Bronchial epithelial cell (primary cell): ENCODE measurements at regions not wholly inside any gene's neighbourhood (a gene's known extent, or its start where the extent isn't known, plus 50 kb on each side); places are given as distances from the start of the nearest gene placed in this dataset.

Experiments
- DNase-seq: peaks from one replicate; pipeline ENCODE4 v3.0.0-alpha.2; 2010; ENCODE audit warnings: low read depth
- FAIRE-seq: peaks from 2 replicates; lab custom pipeline; 2011; peaks lifted over from hg19 to GRCh38; lab: Jason Lieb, UNC
- H3K27me3 ChIP-seq: 2 replicates; pipeline ENCODE4 v1.5.1; 2011; ENCODE audit warnings: low read length; ENCODE audit not compliant: control insufficient read depth, insufficient read depth
- H3K36me3 ChIP-seq: 2 replicates; pipeline ENCODE4 v1.5.1; 2011; ENCODE audit warnings: low read length; ENCODE audit not compliant: control insufficient read depth, insufficient read depth
- H3K4me3 ChIP-seq: 2 replicates; pipeline ENCODE4 v1.5.1; 2011; ENCODE audit warnings: mild to moderate bottlenecking, low read depth, low read length, control low read depth
- TF ChIP-seq, protein P1 (sequence below): IDR thresholded peaks from 2 replicates; pipeline ENCODE4 v1.5.1; 2011; ENCODE audit warnings: mild to moderate bottlenecking, moderate library complexity, low read length, control low read depth, inconsistent platforms; ENCODE audit not compliant: insufficient read depth, severe bottlenecking

DNA sequence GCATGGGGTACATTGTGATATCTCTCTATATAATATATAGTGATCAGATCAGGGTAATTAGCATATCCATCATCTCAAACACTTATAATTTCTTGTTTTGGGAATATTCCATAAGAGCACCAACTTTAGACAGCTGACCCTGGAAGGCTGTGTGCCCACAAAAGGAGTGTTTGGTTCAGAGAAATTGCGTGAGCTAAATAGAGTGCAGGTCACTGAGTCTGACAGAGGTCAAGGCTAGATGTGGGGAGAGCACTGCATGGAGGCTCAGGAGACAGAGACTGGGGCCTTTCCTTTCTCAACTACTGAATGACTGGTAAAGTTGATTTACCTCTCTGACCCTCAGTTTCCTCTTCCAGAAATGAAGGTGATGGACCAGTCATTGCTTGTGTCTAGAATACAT is 114.9 kb upstream of the ADGRF1 start:
- H3K27me3 ChIP-seq, result no peaks in the 10 kb centered on the region
- H3K36me3 ChIP-seq, result no peaks in the 10 kb centered on the region
- FAIRE-seq, result no peak
- H3K4me3 ChIP-seq, result no peak overlapping the region
- TF ChIP-seq, protein P1, sequence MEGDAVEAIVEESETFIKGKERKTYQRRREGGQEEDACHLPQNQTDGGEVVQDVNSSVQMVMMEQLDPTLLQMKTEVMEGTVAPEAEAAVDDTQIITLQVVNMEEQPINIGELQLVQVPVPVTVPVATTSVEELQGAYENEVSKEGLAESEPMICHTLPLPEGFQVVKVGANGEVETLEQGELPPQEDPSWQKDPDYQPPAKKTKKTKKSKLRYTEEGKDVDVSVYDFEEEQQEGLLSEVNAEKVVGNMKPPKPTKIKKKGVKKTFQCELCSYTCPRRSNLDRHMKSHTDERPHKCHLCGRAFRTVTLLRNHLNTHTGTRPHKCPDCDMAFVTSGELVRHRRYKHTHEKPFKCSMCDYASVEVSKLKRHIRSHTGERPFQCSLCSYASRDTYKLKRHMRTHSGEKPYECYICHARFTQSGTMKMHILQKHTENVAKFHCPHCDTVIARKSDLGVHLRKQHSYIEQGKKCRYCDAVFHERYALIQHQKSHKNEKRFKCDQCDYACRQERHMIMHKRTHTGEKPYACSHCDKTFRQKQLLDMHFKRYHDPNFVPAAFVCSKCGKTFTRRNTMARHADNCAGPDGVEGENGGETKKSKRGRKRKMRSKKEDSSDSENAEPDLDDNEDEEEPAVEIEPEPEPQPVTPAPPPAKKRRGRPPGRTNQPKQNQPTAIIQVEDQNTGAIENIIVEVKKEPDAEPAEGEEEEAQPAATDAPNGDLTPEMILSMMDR, result no peak
- DNase-seq, result no peak

DNA sequence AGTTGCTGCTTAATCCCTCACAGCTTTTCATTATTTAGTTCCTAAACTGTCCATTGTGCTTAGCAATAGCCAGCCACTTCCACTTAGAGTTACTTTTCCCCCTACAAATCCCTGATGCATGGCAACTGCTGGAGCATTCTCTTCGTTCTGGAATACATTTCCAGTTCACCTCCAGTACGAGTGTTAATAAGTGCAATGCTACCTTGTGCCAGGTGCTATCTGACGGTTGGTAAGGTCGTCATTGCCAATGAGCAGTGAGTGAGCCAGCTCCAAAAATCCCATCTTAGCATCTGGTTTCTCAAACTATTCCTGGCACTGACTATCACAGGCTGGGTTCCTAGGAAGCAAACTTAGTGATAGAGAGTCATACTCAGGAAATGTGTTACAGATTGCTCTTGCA is 114.1 kb upstream of the ADGRF1 start:
- TF ChIP-seq, protein P1, result no peak
- H3K4me3 ChIP-seq, result no peak overlapping the region
- no peak for DNase-seq
- no peaks in the 10 kb centered on the region for H3K27me3 ChIP-seq
- H3K36me3 ChIP-seq, result no peaks in the 10 kb centered on the region
- no peak for FAIRE-seq

DNA sequence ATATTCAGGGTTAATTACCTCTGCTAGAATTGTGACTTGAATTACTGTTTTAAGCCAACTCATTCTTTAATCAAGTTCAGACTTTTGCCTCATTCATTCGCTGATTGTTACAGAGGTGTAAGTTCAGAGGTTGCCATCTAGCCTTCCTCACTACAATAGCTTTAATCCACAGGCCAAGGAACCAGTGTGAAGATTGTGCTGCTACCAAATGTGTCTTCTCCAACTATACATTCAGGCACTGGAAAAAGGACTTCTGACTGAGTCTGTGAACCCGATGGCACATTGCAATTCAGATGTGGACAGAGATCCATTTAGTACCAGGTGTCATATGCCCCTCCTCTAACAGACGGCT is 111.2 kb upstream of the ADGRF1 start:
- DNase-seq (no peak), FAIRE-seq (no peak)
- no peaks in the 10 kb centered on the region for H3K36me3 ChIP-seq
- H3K27me3 ChIP-seq, result no peaks in the 10 kb centered on the region
- TF ChIP-seq, protein P1, result no peak
- H3K4me3 ChIP-seq, result no peak overlapping the region

DNA sequence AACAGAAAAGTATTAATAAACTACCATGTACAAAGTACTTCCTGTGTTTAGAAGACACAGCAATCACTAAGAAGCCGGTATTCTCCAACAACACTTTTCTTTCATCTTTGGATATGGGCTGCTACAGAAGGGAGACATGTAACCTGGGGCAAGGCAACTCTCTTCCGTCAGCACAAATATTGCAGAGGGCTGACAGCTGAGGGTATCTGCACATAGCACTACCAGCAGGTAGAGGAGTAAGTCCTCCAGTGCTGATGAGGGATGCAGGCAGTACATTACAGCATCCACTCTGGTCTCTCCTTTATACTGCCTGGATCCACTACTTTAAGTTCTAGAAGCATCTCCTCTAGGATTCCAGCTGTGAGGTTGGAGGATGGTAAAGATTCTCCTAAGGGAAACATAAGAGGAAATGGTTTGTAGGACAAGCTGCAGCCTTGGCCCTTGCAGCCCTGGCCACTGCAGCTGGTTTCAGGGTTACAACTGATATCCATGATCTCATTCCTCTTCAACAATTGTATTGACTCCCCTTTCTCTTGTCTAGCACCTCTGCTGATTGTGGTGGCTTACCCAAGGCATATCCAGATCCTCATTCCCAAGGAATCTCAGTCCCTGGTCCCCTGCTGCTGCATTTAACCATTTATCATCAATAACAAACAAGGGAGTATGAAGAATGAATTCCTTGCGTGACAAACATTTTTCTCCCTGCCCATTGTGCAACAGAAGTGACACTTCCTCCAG is 110.7 kb upstream of the ADGRF1 start:
- Histone ChIP-seq H3K4me3 (no peak overlapping the region), H3K27me3 (no peaks in the 10 kb centered on the region), H3K36me3 (no peaks in the 10 kb centered on the region)
- DNase-seq, result peak; percentile 51
- peak; percentile 52 for FAIRE-seq
- TF ChIP-seq, protein P1, result no peak

DNA sequence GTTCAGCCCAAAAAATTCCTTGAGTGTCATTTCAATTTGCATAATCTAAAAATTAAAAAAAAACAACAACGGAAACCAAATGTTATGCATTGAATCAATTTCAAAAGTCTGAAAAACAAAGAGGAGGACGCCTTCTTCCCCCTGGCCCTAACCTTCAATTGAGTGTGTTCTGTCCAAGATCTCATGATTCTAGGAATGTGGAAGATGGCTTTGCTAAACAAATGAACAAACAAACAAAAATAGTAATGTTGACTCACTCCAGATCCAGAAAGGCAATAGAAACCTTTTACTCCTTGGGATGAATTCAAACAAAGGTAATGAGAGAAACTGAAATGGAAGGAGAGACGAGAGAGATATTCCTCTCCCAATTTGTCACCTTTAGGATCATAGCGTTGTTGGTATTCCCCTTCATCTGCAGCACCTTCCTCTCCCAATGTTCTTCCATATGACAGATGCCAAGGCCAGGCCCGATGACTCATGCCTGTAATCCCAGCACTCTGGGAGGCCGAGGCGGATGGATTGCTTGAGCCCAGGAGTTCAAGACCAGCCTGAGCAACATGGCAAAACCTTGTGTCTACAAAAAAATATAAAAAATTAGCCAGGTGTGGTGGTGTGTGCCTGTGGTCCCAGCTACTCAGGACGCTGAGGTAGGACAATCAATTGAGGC is 109.2 kb upstream of the ADGRF1 start:
- Histone ChIP-seq H3K4me3 (no peak overlapping the region), H3K27me3 (no peaks in the 10 kb centered on the region), H3K36me3 (no peaks in the 10 kb centered on the region)
- FAIRE-seq (no peak), DNase-seq (no peak)
- TF ChIP-seq, protein P1, result no peak

DNA sequence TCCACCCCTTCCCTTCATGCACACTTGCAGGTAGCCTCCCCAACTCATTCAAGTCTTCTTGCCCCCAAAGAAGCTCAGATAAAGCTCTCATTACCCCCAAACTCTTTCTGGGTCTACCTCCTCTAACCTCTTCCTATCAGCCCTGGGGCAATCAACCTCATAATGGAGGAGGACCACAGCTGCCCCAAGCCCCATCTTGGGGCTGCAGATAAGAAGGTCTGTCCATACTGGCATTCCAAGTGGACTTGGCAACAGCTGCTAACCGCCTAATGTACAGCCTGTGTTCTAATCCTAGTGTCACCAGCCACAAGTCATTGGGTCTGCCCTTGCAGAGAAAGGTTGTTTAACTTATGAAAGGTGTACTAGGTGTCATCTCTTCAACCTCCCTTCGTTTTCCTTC is 107.4 kb upstream of the ADGRF1 start:
- DNase-seq, result no peak
- Histone ChIP-seq H3K4me3 (no peak overlapping the region), H3K36me3 (no peaks in the 10 kb centered on the region), H3K27me3 (no peaks in the 10 kb centered on the region)
- TF ChIP-seq, protein P1, result no peak
- FAIRE-seq, result no peak
